Panc1 (cell line): ENCODE measurements at regions not wholly inside any gene's neighbourhood (a gene's known extent, or its start where the extent isn't known, plus 50 kb on each side); places are given as distances from the start of the nearest gene placed in this dataset.

Experiments
- ATAC-seq: fragments of 200-7000 bp; cut with Tn5 transposase; 2 replicates; pipeline ENCODE4 v1.9.1; 2020; ENCODE audit warnings: mild to moderate bottlenecking, moderate library complexity
- BruUV-seq: library from RNA; stranded (reverse); fragments of 400-500 nt; replicated peaks from 2 replicates; lab custom pipeline; 2021; lab: Mats Ljungman, UMichigan
- CTCF ChIA-PET: fragments of 300-600 bp; sonication (Branson Sonifier 250); formaldehyde crosslinking; loops from one replicate; lab custom pipeline; 2022; ENCODE audit warnings: antibody characterized with exemption; lab: Charles Lee
- POLR2A ChIA-PET: fragments of 300-600 bp; sonication (Branson Sonifier 250); formaldehyde crosslinking; loops from one replicate; lab custom pipeline; 2022; ENCODE audit warnings: antibody characterized with exemption; lab: Charles Lee
- DNase-seq: peaks from one replicate; pipeline ENCODE4 v3.0.0-alpha.2; 2010; ENCODE audit warnings: low read depth, low spot score
- H3K27ac ChIP-seq: 2 replicates; pipeline ENCODE4 v1.5.1; 2011; ENCODE audit warnings: mild to moderate bottlenecking, low read length, inconsistent platforms
- H3K27me3 ChIP-seq: fragments of 200-500 bp; sonication (Bioruptor generic); 2 replicates; pipeline ENCODE4 v1.6.0; 2014; ENCODE audit warnings: low read length, inconsistent platforms; ENCODE audit not compliant: control insufficient read depth, insufficient read depth
- H3K36me3 ChIP-seq: fragments of 200-500 bp; sonication (Bioruptor generic); 2 replicates; pipeline ENCODE4 v1.5.1; 2014; ENCODE audit warnings: inconsistent platforms, mild to moderate bottlenecking, low read length, moderate library complexity; ENCODE audit not compliant: control insufficient read depth, insufficient read depth
- H3K4me1 ChIP-seq: 2 replicates; pipeline ENCODE4 v1.5.1; 2011; ENCODE audit warnings: inconsistent platforms, mild to moderate bottlenecking, low read length, moderate library complexity; ENCODE audit not compliant: control insufficient read depth, insufficient read depth
- H3K4me3 ChIP-seq, 2 experiments: 2 replicates each; pipeline ENCODE4 v1.5.1; 2011 to 2012; ENCODE audit warnings: low read depth in 2 of 2, low read length in 2 of 2, mild to moderate bottlenecking in 2 of 2, inconsistent platforms in 1 of 2, moderate library complexity in 1 of 2
- H3K9me3 ChIP-seq: fragments of 200-500 bp; sonication (Bioruptor generic); 2 replicates; pipeline ENCODE4 v1.5.1; 2014; ENCODE audit warnings: low read depth, mild to moderate bottlenecking, inconsistent platforms, low read length, moderate library complexity; ENCODE audit not compliant: control insufficient read depth, insufficient read depth
- POLR2AphosphoS5 ChIP-seq: IDR thresholded peaks from 2 replicates; pipeline ENCODE4 v1.6.1; 2012; ENCODE audit warnings: mild to moderate bottlenecking, low read depth, low read length, moderate library complexity
- SIN3A ChIP-seq: IDR thresholded peaks from 2 replicates; pipeline ENCODE4 v1.6.1; 2012; ENCODE audit warnings: low read depth, mild to moderate bottlenecking, low read length, moderate library complexity, borderline replicate concordance; ENCODE audit not compliant: insufficient read depth
- TCF7L2 ChIP-seq: IDR thresholded peaks from 2 replicates; pipeline ENCODE4 v1.6.1; 2011; ENCODE audit warnings: mild to moderate bottlenecking, low read depth, low read length, inconsistent platforms
- in situ Hi-C: cut with HindIII; loops from 2 replicates; pipeline ENCODE4 v1.10.0; 2016; ENCODE audit warnings: low sequenced_read_pairs, low pct_unique_long_range_greater_than_20kb
- intact Hi-C: fragments of 100-400 bp; cut with micrococcal nuclease; formaldehyde crosslinking; loops from one replicate; pipeline ENCODE4 v1.10.0; 2022; ENCODE audit not compliant: unreplicated experiment
- TF ChIP-seq, protein P1 (sequence below): fragments of 450-650 bp; IDR thresholded peaks from 2 replicates; pipeline ENCODE4 v1.5.1; 2017; ENCODE audit warnings: mild to moderate bottlenecking
- TF ChIP-seq, protein P2 (sequence below), 2 experiments: IDR thresholded peaks; 2 replicates each; pipeline ENCODE4 v1.6.1; 2011 to 2012; ENCODE audit warnings: low read depth in 2 of 2, control low read depth in 1 of 2, low read length in 1 of 2, mild to moderate bottlenecking in 1 of 2, moderate library complexity in 1 of 2; ENCODE audit not compliant: insufficient read depth in 1 of 2

DNA sequence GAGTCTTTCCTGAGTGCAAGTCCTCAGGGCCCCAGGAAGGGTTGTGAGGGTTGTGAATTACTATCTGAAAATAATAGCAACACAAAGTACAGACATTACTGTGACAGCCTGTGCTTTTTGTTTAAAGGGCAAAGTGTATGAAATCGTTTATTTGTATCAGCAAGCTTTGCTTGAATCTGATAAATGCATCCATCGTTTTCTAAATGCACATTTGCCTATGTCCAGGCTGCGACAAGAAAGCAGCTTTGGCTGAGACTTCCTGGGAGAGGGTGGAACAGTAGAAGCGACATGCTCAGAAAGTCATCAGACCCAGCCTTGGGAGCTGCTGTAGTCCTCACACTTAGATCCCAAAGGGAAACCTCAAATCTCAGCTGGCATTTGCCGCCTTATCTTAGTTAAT, 524.2 kb upstream of the SALL3 start:
- ChIA-PET CTCF (no interaction called here), POLR2A (no interaction called here)
- BruUV-seq = no TSS peak
- no peak for DNase-seq
- intact Hi-C loops (no loop called here), in situ Hi-C loops (no loop called here)
- TF ChIP-seq, protein P1, sequence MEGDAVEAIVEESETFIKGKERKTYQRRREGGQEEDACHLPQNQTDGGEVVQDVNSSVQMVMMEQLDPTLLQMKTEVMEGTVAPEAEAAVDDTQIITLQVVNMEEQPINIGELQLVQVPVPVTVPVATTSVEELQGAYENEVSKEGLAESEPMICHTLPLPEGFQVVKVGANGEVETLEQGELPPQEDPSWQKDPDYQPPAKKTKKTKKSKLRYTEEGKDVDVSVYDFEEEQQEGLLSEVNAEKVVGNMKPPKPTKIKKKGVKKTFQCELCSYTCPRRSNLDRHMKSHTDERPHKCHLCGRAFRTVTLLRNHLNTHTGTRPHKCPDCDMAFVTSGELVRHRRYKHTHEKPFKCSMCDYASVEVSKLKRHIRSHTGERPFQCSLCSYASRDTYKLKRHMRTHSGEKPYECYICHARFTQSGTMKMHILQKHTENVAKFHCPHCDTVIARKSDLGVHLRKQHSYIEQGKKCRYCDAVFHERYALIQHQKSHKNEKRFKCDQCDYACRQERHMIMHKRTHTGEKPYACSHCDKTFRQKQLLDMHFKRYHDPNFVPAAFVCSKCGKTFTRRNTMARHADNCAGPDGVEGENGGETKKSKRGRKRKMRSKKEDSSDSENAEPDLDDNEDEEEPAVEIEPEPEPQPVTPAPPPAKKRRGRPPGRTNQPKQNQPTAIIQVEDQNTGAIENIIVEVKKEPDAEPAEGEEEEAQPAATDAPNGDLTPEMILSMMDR = no peak
- TF ChIP-seq SIN3A = no peak
- no peak for TF ChIP-seq POLR2AphosphoS5
- TF ChIP-seq TCF7L2 = no peak
- TF ChIP-seq, protein P2, sequence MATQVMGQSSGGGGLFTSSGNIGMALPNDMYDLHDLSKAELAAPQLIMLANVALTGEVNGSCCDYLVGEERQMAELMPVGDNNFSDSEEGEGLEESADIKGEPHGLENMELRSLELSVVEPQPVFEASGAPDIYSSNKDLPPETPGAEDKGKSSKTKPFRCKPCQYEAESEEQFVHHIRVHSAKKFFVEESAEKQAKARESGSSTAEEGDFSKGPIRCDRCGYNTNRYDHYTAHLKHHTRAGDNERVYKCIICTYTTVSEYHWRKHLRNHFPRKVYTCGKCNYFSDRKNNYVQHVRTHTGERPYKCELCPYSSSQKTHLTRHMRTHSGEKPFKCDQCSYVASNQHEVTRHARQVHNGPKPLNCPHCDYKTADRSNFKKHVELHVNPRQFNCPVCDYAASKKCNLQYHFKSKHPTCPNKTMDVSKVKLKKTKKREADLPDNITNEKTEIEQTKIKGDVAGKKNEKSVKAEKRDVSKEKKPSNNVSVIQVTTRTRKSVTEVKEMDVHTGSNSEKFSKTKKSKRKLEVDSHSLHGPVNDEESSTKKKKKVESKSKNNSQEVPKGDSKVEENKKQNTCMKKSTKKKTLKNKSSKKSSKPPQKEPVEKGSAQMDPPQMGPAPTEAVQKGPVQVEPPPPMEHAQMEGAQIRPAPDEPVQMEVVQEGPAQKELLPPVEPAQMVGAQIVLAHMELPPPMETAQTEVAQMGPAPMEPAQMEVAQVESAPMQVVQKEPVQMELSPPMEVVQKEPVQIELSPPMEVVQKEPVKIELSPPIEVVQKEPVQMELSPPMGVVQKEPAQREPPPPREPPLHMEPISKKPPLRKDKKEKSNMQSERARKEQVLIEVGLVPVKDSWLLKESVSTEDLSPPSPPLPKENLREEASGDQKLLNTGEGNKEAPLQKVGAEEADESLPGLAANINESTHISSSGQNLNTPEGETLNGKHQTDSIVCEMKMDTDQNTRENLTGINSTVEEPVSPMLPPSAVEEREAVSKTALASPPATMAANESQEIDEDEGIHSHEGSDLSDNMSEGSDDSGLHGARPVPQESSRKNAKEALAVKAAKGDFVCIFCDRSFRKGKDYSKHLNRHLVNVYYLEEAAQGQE (IDR thresholded peaks at IDR 0.05; ENCODE audit: insufficient read depth in 1 of 2, low read depth in 2 of 2, low read length in 1 of 2) = no peak
- no peak for ATAC-seq
- Histone ChIP-seq H3K4me1 (no peaks in the 10 kb centered on the region), H3K9me3 (no peaks in the 10 kb centered on the region), H3K4me3 (no peak overlapping the region), H3K36me3 (no peaks in the 10 kb centered on the region), H3K27ac (no peak overlapping the region), H3K27me3 (peaks cover 13% of the 10 kb centered on the region)

DNA sequence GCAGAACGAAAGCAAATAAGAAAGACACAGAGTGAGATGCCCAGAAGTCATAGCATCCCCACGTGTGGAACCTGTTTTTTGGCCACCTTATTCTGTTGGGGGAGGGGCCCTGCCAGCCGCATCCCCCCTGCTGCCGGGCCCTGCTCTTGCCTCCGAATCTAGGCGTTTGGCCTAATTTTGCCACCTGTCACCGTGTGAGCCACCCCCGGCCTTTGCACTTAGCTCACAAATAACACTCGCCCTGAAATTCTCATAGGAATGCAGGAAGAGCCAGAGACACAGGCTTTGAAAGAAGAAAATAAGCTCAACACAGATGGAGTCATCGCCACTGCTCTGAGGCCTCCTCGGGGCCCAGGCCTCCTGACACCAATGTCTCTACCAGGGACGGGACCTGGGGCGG, 522.6 kb upstream of the SALL3 start:
- intact Hi-C loops = no loop called here
- in situ Hi-C loops = no loop called here
- no peaks in the 10 kb centered on the region for H3K4me1 ChIP-seq
- DNase-seq = no peak
- no peaks in the 10 kb centered on the region for H3K36me3 ChIP-seq
- TF ChIP-seq POLR2AphosphoS5 (no peak), TCF7L2 (no peak), SIN3A (no peak)
- TF ChIP-seq, protein P1 = no peak
- TF ChIP-seq, protein P2 (IDR thresholded peaks at IDR 0.05; ENCODE audit: insufficient read depth in 1 of 2, low read depth in 2 of 2, low read length in 1 of 2) = no peak
- no peak overlapping the region for H3K4me3 ChIP-seq
- H3K9me3 ChIP-seq = no peaks in the 10 kb centered on the region
- H3K27ac ChIP-seq = no peak overlapping the region
- no TSS peak for BruUV-seq
- H3K27me3 ChIP-seq = peaks cover 13% of the 10 kb centered on the region
- ChIA-PET POLR2A (no interaction called here), CTCF (no interaction called here)
- no peak for ATAC-seq
